ENCODE measurements at regions not wholly inside any gene's neighbourhood (a gene's known extent, or its start where the extent isn't known, plus 50 kb on each side); places are given as distances from the start of the nearest gene placed in this dataset.

GRCh38 chr5:102638316-102638715 lies 116.8 kb upstream of the PAM start:
- DNase-seq, result no peak
- Mint-ChIP-seq H3K4me1 (ENCODE audit: low read depth) (peaks cover 7% of the 10 kb centered on the region; the same call in 1 of the 2 replicates), H3K36me3 (ENCODE audit: low read depth) (no peaks in the 10 kb centered on the region)

GRCh38 chr5:102638912-102639652 lies 116.0 kb upstream of the PAM start:
- Mint-ChIP-seq H3K27ac (no peak overlapping the region), H3K27me3 (ENCODE audit: insufficient read depth) (no peaks in the 10 kb centered on the region; the same call in 1 of the 2 replicates), H3K36me3 (ENCODE audit: low read depth) (no peaks in the 10 kb centered on the region), H3K9me3 (no peaks in the 10 kb centered on the region; the same call in 1 of the 2 replicates), H3K4me1 (ENCODE audit: low read depth) (peaks cover 7% of the 10 kb centered on the region; the same call in 1 of the 2 replicates), H3K4me3 (no peak overlapping the region)
- TF ChIP-seq, protein P1, sequence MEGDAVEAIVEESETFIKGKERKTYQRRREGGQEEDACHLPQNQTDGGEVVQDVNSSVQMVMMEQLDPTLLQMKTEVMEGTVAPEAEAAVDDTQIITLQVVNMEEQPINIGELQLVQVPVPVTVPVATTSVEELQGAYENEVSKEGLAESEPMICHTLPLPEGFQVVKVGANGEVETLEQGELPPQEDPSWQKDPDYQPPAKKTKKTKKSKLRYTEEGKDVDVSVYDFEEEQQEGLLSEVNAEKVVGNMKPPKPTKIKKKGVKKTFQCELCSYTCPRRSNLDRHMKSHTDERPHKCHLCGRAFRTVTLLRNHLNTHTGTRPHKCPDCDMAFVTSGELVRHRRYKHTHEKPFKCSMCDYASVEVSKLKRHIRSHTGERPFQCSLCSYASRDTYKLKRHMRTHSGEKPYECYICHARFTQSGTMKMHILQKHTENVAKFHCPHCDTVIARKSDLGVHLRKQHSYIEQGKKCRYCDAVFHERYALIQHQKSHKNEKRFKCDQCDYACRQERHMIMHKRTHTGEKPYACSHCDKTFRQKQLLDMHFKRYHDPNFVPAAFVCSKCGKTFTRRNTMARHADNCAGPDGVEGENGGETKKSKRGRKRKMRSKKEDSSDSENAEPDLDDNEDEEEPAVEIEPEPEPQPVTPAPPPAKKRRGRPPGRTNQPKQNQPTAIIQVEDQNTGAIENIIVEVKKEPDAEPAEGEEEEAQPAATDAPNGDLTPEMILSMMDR (IDR thresholded peaks at IDR 0.05), result no peak
- no peak for DNase-seq

More at GRCh38 chr5:102638316-102638715, 116.8 kb upstream of the PAM start:
- Mint-ChIP-seq H3K27ac (no peak overlapping the region), H3K9me3 (no peaks in the 10 kb centered on the region; the same call in 1 of the 2 replicates), H3K27me3 (ENCODE audit: insufficient read depth) (no peaks in the 10 kb centered on the region; the same call in 1 of the 2 replicates), H3K4me3 (no peak overlapping the region)
- TF ChIP-seq, protein P1 (IDR thresholded peaks at IDR 0.05), result no peak

DNA sequence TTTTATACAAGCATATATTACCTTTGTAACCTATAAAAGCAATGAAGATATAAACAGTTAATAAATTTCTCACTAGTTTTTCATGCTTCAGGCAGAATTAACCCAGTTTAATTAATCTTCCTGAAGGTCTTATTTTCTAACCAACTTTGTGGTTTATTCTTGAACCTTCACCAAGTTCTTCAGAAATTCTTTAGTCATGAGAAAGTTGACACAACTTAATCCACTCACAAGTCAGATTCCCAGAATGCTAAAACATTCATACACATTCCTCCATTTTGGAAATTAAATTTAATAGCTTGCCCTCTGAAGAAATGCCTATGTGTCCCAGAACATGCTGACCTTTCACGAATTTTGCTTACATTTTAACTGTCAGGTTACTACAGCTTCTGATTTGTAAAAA lies 105.4 kb upstream of the PAM start:
- DNase-seq, result peak; percentile 7
- Mint-ChIP-seq H3K27me3 (ENCODE audit: insufficient read depth) (peaks cover 1% of the 10 kb centered on the region; the same call in 1 of the 2 replicates), H3K9me3 (no peaks in the 10 kb centered on the region; the same call in 1 of the 2 replicates), H3K4me3 (no peak overlapping the region), H3K4me1 (ENCODE audit: low read depth) (no peaks in the 10 kb centered on the region), H3K36me3 (ENCODE audit: low read depth) (no peaks in the 10 kb centered on the region), H3K27ac (no peak overlapping the region)
- TF ChIP-seq, protein P1 (IDR thresholded peaks at IDR 0.05), result no peak

- Mint-ChIP-seq H3K4me1 (ENCODE audit: low read depth) (no peaks in the 10 kb centered on the region), H3K27me3 (ENCODE audit: insufficient read depth) (peaks cover 1% of the 10 kb centered on the region; the same call in 1 of the 2 replicates), H3K27ac (no peak overlapping the region), H3K4me3 (no peak overlapping the region), H3K9me3 (no peaks in the 10 kb centered on the region), H3K36me3 (ENCODE audit: low read depth) (no peaks in the 10 kb centered on the region)
- TF ChIP-seq, protein P1 (IDR thresholded peaks at IDR 0.05), result no peak
- DNase-seq, result no peak
Measured at GRCh38 chr5:102651466-102651865, 103.6 kb upstream of the PAM start.

GRCh38 chr5:102654559-102655349 lies 100.4 kb upstream of the PAM start:
- TF ChIP-seq, protein P1 (IDR thresholded peaks at IDR 0.05), result no peak
- Mint-ChIP-seq H3K27ac (no peak overlapping the region), H3K36me3 (ENCODE audit: low read depth) (no peaks in the 10 kb centered on the region), H3K9me3 (no peaks in the 10 kb centered on the region), H3K27me3 (ENCODE audit: insufficient read depth) (no peaks in the 10 kb centered on the region; the same call in 1 of the 2 replicates), H3K4me1 (ENCODE audit: low read depth) (no peaks in the 10 kb centered on the region), H3K4me3 (no peak overlapping the region)
- DNase-seq, result no peak
